ENCODE measurements at regions not wholly inside any gene's neighbourhood (a gene's known extent, or its start where the extent isn't known, plus 50 kb on each side); places are given as distances from the start of the nearest gene placed in this dataset.

DNA sequence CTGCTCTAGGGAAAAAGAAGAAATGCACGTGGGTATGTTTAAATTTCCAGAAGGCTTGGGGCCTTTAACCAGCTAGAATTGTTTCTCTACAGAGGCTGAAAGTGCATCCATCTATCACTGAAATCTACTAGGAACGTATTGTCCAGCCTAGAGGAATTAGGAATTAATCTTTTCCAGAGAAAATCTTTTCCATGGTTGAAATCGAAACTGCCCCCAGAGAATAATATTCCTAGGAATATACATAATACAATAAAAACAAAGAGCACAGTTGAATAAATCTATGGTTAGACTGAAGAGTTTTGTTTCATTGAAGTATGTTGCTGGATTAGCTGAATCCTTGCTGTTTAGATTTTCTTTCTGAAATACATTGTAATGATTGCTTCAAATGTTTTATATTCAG is 378.5 kb downstream of the PLK2 start:
- TF ChIP-seq, protein P1, sequence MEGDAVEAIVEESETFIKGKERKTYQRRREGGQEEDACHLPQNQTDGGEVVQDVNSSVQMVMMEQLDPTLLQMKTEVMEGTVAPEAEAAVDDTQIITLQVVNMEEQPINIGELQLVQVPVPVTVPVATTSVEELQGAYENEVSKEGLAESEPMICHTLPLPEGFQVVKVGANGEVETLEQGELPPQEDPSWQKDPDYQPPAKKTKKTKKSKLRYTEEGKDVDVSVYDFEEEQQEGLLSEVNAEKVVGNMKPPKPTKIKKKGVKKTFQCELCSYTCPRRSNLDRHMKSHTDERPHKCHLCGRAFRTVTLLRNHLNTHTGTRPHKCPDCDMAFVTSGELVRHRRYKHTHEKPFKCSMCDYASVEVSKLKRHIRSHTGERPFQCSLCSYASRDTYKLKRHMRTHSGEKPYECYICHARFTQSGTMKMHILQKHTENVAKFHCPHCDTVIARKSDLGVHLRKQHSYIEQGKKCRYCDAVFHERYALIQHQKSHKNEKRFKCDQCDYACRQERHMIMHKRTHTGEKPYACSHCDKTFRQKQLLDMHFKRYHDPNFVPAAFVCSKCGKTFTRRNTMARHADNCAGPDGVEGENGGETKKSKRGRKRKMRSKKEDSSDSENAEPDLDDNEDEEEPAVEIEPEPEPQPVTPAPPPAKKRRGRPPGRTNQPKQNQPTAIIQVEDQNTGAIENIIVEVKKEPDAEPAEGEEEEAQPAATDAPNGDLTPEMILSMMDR (IDR thresholded peaks at IDR 0.05): no peak
- no peak for TF ChIP-seq POLR2AphosphoS5 (IDR thresholded peaks at IDR 0.05)
- no peak for TF ChIP-seq POLR2A (IDR thresholded peaks at IDR 0.05)

All from breast epithelium (tissue), 3 donors.